ENCODE measurements at regions not wholly inside any gene's neighbourhood (a gene's known extent, or its start where the extent isn't known, plus 50 kb on each side); places are given as distances from the start of the nearest gene placed in this dataset.

- no peak for TF ChIP-seq ZBTB2 (CRISPR knock-in tag; IDR thresholded peaks at IDR 0.05; ENCODE audit: low read depth)
- no peak for TF ChIP-seq ZNF775 (CRISPR knock-in tag; IDR thresholded peaks at IDR 0.05; ENCODE audit: borderline replicate concordance)
- no peak for TF ChIP-seq ARNT (IDR thresholded peaks at IDR 0.05)
- TF ChIP-seq RAD21 (CRISPR knock-in tag; IDR thresholded peaks at IDR 0.05) = no peak
- no peak for TF ChIP-seq ZNF24 (IDR thresholded peaks at IDR 0.05)
- no peak for TF ChIP-seq ZSCAN31 (CRISPR knock-in tag; IDR thresholded peaks at IDR 0.05; ENCODE audit: low read depth)
- no peak for TF ChIP-seq CTCF (CRISPR knock-in tag; IDR thresholded peaks at IDR 0.05)
- TF ChIP-seq ZNF761 (CRISPR knock-in tag; conservative IDR thresholded peaks at IDR 0.05) = no peak
- no peak for TF ChIP-seq ZNF496 (CRISPR knock-in tag; IDR thresholded peaks at IDR 0.05; ENCODE audit: insufficient replicate concordance)
- no peak for TF ChIP-seq MNT (IDR thresholded peaks at IDR 0.05)
- no peak for TF ChIP-seq GTF2F1 (IDR thresholded peaks at IDR 0.05; ENCODE audit: low read length)
- TF ChIP-seq KIAA2018 (CRISPR knock-in tag; IDR thresholded peaks at IDR 0.05; ENCODE audit: borderline replicate concordance) = no peak
These were observed 338.7 kb downstream of the BRD1 start for GRCh38 chr22:49488943-49489342.

Data from HepG2 (cell line).